CD8-positive, alpha-beta memory T cell (primary cell): ENCODE measurements at regions not wholly inside any gene's neighbourhood (a gene's known extent, or its start where the extent isn't known, plus 50 kb on each side); places are given as distances from the start of the nearest gene placed in this dataset.

ENCODE experiments used
- CTCF ChIA-PET: fragments of 350-600 bp; sonication (Branson Sonifier 250); formaldehyde crosslinking; loops from one replicate; lab custom pipeline; 2021; ENCODE audit warnings: antibody characterized with exemption; lab: Charles Lee
- POLR2A ChIA-PET: fragments of 350-600 bp; sonication (Branson Sonifier 250); formaldehyde crosslinking; loops from one replicate; lab custom pipeline; 2021; ENCODE audit warnings: antibody characterized with exemption; lab: Charles Lee
- DNase-seq, 5 donors: peaks; one replicate each; pipeline versions ENCODE4 v3.0.0 to v3.0.0-alpha.2; 2020 to 2022; ENCODE audit warnings: mixed read lengths in 1 of 5
- H3K27ac ChIP-seq: one replicate; pipeline ENCODE4 v1.7.0; 2013; ENCODE audit warnings: low read depth, mild to moderate bottlenecking, low read length, moderate library complexity
- H3K27me3 ChIP-seq: 2 replicates; pipeline ENCODE4 v1.7.0; 2013; ENCODE audit warnings: low read length, mild to moderate bottlenecking; ENCODE audit not compliant: insufficient read depth, poor library complexity, severe bottlenecking
- H3K36me3 ChIP-seq: 2 replicates; pipeline ENCODE4 v1.7.0; 2013; ENCODE audit warnings: mild to moderate bottlenecking, low read length, moderate library complexity; ENCODE audit not compliant: insufficient read depth
- H3K4me1 ChIP-seq: 2 replicates; pipeline ENCODE4 v1.7.0; 2013; ENCODE audit warnings: mild to moderate bottlenecking, low read length, moderate library complexity; ENCODE audit not compliant: insufficient read depth
- H3K4me3 ChIP-seq: 2 replicates; pipeline ENCODE4 v1.7.0; 2013; ENCODE audit warnings: mild to moderate bottlenecking, low read length
- H3K9me3 ChIP-seq: 2 replicates; pipeline ENCODE4 v1.7.0; 2013; ENCODE audit warnings: mild to moderate bottlenecking, low read length
- H3K27ac Mint-ChIP-seq, 8 donors: one replicate each; pipeline ENCODE4 v1.8.0; 2020 to 2021; ENCODE audit warnings: mixed read lengths in 8 of 8, mild to moderate bottlenecking in 6 of 8, inconsistent platforms in 3 of 8, moderate library complexity in 3 of 8
- H3K27me3 Mint-ChIP-seq, 2 donors: one replicate each; pipeline ENCODE4 v1.8.0; 2020 to 2021; ENCODE audit warnings: mixed read lengths in 2 of 2, mild to moderate bottlenecking in 1 of 2, moderate library complexity in 1 of 2
- H3K36me3 Mint-ChIP-seq, 3 donors: one replicate each; pipeline ENCODE4 v1.8.0; 2020 to 2021; ENCODE audit warnings: mixed read lengths in 3 of 3, inconsistent platforms in 1 of 3, mild to moderate bottlenecking in 1 of 3
- H3K4me1 Mint-ChIP-seq, 3 donors: one replicate each; pipeline ENCODE4 v1.8.0; 2020 to 2021; ENCODE audit warnings: mixed read lengths in 3 of 3, inconsistent platforms in 1 of 3, mild to moderate bottlenecking in 1 of 3
- H3K4me3 Mint-ChIP-seq, 7 donors: one replicate each; pipeline ENCODE4 v1.8.0; 2020 to 2021; ENCODE audit warnings: mixed read lengths in 7 of 7, mild to moderate bottlenecking in 6 of 7, moderate library complexity in 4 of 7, inconsistent platforms in 2 of 7
- H3K9me3 Mint-ChIP-seq, 5 donors: one replicate each; pipeline ENCODE4 v1.8.0; 2020 to 2022; ENCODE audit warnings: mixed read lengths in 5 of 5, mild to moderate bottlenecking in 3 of 5, moderate library complexity in 2 of 5, inconsistent platforms in 1 of 5

- Histone ChIP-seq H3K4me1 (no peaks in the 10 kb centered on the region), H3K27ac (no peak overlapping the region), H3K9me3 (no peaks in the 10 kb centered on the region), H3K4me3 (no peak overlapping the region), H3K36me3 (no peaks in the 10 kb centered on the region), H3K27me3 (no peaks in the 10 kb centered on the region)
- Mint-ChIP-seq H3K9me3 (peaks cover 0 to 3% (median 0%) of the 10 kb centered on the region in 5 donors), H3K27ac (no peak overlapping the region), H3K36me3 (no peaks in the 10 kb centered on the region), H3K4me1 (no peaks in the 10 kb centered on the region), H3K4me3 (no peak overlapping the region), H3K27me3 (peaks cover 1 to 3% of the 10 kb centered on the region in 2 donors)
- CTCF ChIA-PET = no interaction called here
- DNase-seq = no peak
- POLR2A ChIA-PET = no interaction called here
Observed at GRCh38 chr17:56023851-56024250, 129.4 kb upstream of the ANKFN1 start.

- Mint-ChIP-seq H3K27ac (no peak overlapping the region), H3K36me3 (no peaks in the 10 kb centered on the region), H3K27me3 (peaks cover 0 to 3% of the 10 kb centered on the region in 2 donors), H3K4me1 (no peaks in the 10 kb centered on the region), H3K4me3 (no peak overlapping the region), H3K9me3 (peaks cover 0 to 2% (median 0%) of the 10 kb centered on the region in 5 donors)
- no peaks in the 10 kb centered on the region for H3K9me3 ChIP-seq
- no peaks in the 10 kb centered on the region for H3K4me1 ChIP-seq
- H3K27ac ChIP-seq = no peak overlapping the region
- H3K27me3 ChIP-seq = no peaks in the 10 kb centered on the region
- POLR2A ChIA-PET = no interaction called here
- CTCF ChIA-PET = no interaction called here
- no peaks in the 10 kb centered on the region for H3K36me3 ChIP-seq
- no peak for DNase-seq
- no peak overlapping the region for H3K4me3 ChIP-seq
Observed at GRCh38 chr17:56026915-56027314, 126.4 kb upstream of the ANKFN1 start.

GRCh38 chr17:56028837-56029236, 124.4 kb upstream of the ANKFN1 start:
- Mint-ChIP-seq H3K27me3 (peaks cover 0 to 3% of the 10 kb centered on the region in 2 donors), H3K9me3 (peaks cover 0 to 4% (median 0%) of the 10 kb centered on the region in 5 donors), H3K4me3 (no peak overlapping the region), H3K27ac (no peak overlapping the region), H3K36me3 (no peaks in the 10 kb centered on the region), H3K4me1 (no peaks in the 10 kb centered on the region)
- H3K4me3 ChIP-seq = no peak overlapping the region
- POLR2A ChIA-PET = no interaction called here
- no peaks in the 10 kb centered on the region for H3K9me3 ChIP-seq
- no peaks in the 10 kb centered on the region for H3K27me3 ChIP-seq
- no peaks in the 10 kb centered on the region for H3K36me3 ChIP-seq
- no peaks in the 10 kb centered on the region for H3K4me1 ChIP-seq
- CTCF ChIA-PET = no interaction called here
- H3K27ac ChIP-seq = no peak overlapping the region
- no peak for DNase-seq

- Mint-ChIP-seq H3K27ac (no peak overlapping the region), H3K36me3 (no peaks in the 10 kb centered on the region), H3K4me3 (no peak overlapping the region), H3K27me3 (peaks cover 0 to 3% of the 10 kb centered on the region in 2 donors), H3K4me1 (no peaks in the 10 kb centered on the region), H3K9me3 (peaks cover 0 to 8% (median 0%) of the 10 kb centered on the region in 5 donors)
- Histone ChIP-seq H3K27ac (no peak overlapping the region), H3K27me3 (no peaks in the 10 kb centered on the region), H3K36me3 (no peaks in the 10 kb centered on the region), H3K9me3 (no peaks in the 10 kb centered on the region), H3K4me3 (no peak overlapping the region), H3K4me1 (no peaks in the 10 kb centered on the region)
- CTCF ChIA-PET = no interaction called here
- DNase-seq = no peak
- POLR2A ChIA-PET = no interaction called here
Observed at GRCh38 chr17:56030009-56030624, 123.2 kb upstream of the ANKFN1 start.

- no peak overlapping the region for H3K27ac Mint-ChIP-seq
- Histone ChIP-seq H3K27ac (no peak overlapping the region), H3K4me3 (no peak overlapping the region), H3K9me3 (no peaks in the 10 kb centered on the region), H3K4me1 (no peaks in the 10 kb centered on the region), H3K36me3 (no peaks in the 10 kb centered on the region), H3K27me3 (no peaks in the 10 kb centered on the region)
- peaks cover 0 to 8% (median 0%) of the 10 kb centered on the region in 5 donors for H3K9me3 Mint-ChIP-seq
- ChIA-PET CTCF (no interaction called here), POLR2A (no interaction called here)
- no peak overlapping the region for H3K4me3 Mint-ChIP-seq
- H3K36me3 Mint-ChIP-seq = no peaks in the 10 kb centered on the region
- H3K4me1 Mint-ChIP-seq = no peaks in the 10 kb centered on the region
- DNase-seq = no peak
- peaks cover 0 to 3% of the 10 kb centered on the region in 2 donors for H3K27me3 Mint-ChIP-seq
Observed at GRCh38 chr17:56031636-56032035, 121.6 kb upstream of the ANKFN1 start.

GRCh38 chr17:56034197-56034635, 119.1 kb upstream of the ANKFN1 start:
- Mint-ChIP-seq H3K9me3 (peaks cover 0 to 8% (median 0%) of the 10 kb centered on the region in 5 donors), H3K27ac (no peak overlapping the region), H3K4me3 (no peak overlapping the region), H3K36me3 (no peaks in the 10 kb centered on the region), H3K27me3 (peaks cover 0 to 3% of the 10 kb centered on the region in 2 donors), H3K4me1 (no peaks in the 10 kb centered on the region)
- Histone ChIP-seq H3K27me3 (no peaks in the 10 kb centered on the region), H3K27ac (no peak overlapping the region), H3K4me1 (no peaks in the 10 kb centered on the region), H3K4me3 (no peak overlapping the region), H3K36me3 (no peaks in the 10 kb centered on the region), H3K9me3 (no peaks in the 10 kb centered on the region)
- ChIA-PET CTCF (no interaction called here), POLR2A (no interaction called here)
- no peak for DNase-seq

- no peaks in the 10 kb centered on the region for H3K4me1 ChIP-seq
- Mint-ChIP-seq H3K27me3 (peaks cover 0 to 1% of the 10 kb centered on the region in 2 donors), H3K4me3 (no peak overlapping the region), H3K27ac (no peak overlapping the region), H3K4me1 (no peaks in the 10 kb centered on the region), H3K36me3 (no peaks in the 10 kb centered on the region), H3K9me3 (peaks cover 0 to 4% (median 0%) of the 10 kb centered on the region in 5 donors)
- no peak overlapping the region for H3K4me3 ChIP-seq
- CTCF ChIA-PET = no interaction called here
- no peaks in the 10 kb centered on the region for H3K27me3 ChIP-seq
- no peak for DNase-seq
- POLR2A ChIA-PET = no interaction called here
- no peaks in the 10 kb centered on the region for H3K36me3 ChIP-seq
- H3K9me3 ChIP-seq = no peaks in the 10 kb centered on the region
- no peak overlapping the region for H3K27ac ChIP-seq
Observed at GRCh38 chr17:56038131-56038530, 115.1 kb upstream of the ANKFN1 start.

GRCh38 chr17:56045872-56046271, 107.4 kb upstream of the ANKFN1 start:
- H3K9me3 Mint-ChIP-seq = peaks cover 0 to 4% (median 0%) of the 10 kb centered on the region in 5 donors
- no peak overlapping the region for H3K27ac Mint-ChIP-seq
- no peaks in the 10 kb centered on the region for H3K36me3 Mint-ChIP-seq
- no peaks in the 10 kb centered on the region for H3K36me3 ChIP-seq
- no peak for DNase-seq
- no peak overlapping the region for H3K27ac ChIP-seq
- H3K27me3 ChIP-seq = no peaks in the 10 kb centered on the region
- H3K4me1 ChIP-seq = no peaks in the 10 kb centered on the region
- no peaks in the 10 kb centered on the region for H3K9me3 ChIP-seq
- POLR2A ChIA-PET = no interaction called here
- CTCF ChIA-PET = no interaction called here
- H3K4me1 Mint-ChIP-seq = no peaks in the 10 kb centered on the region
- H3K27me3 Mint-ChIP-seq = peaks cover 2 to 8% of the 10 kb centered on the region in 2 donors
- H3K4me3 ChIP-seq = no peak overlapping the region
- H3K4me3 Mint-ChIP-seq = no peak overlapping the region
